ENCODE measurements at regions not wholly inside any gene's neighbourhood (a gene's known extent, or its start where the extent isn't known, plus 50 kb on each side); places are given as distances from the start of the nearest gene placed in this dataset.

DNA sequence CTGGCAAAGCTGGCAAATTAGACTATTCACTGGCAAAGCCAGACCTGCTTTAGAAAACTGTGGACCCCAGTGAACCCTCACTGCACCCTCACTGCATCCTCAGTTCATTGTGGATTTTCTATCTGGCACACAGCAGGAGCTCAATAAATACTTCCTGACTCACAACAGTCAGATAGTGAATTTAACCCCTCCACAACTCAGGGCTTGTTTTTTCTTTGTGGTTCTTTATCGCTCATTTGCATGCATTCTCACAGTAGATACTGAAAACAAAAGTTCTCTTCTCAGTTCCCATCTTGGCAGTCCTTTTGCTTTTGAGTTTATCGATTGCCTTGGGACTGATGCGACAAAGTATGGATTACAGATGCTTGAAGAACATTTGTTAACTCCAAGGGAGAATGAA is 99.8 kb downstream of the ACTL7B start:
- in situ Hi-C loops (cut with HindIII; ENCODE audit: extremely low pct_ligation_motif_present, low pct_unique_long_range_greater_than_20kb) (loop anchor here (25.0 kb wide), 1 partner anchor 319 kb away; no protein-coding TSS in a partner anchor), intact Hi-C loops (cut with micrococcal nuclease; ENCODE audit: unreplicated experiment) (loop anchor here (1.0 kb wide), 1 partner anchor 8 kb away; no protein-coding TSS in a partner anchor)
- DNase-seq (ENCODE audit: low spot score) (no peak), ATAC-seq (no peak), FAIRE-seq (no peak)
- ChIA-PET CTCF (ENCODE audit: low intra/inter-chr PET ratio, low total read pairs) (no interaction called here), POLR2A (no interaction called here)
- Histone ChIP-seq H3K9me3 (ENCODE audit: low read length) (no peaks in the 10 kb centered on the region), H3K27ac (ENCODE audit: extremely low read length, insufficient read depth, low read length) (no peak overlapping the region), H3K4me3 (replicated peaks in 1 of 3; ENCODE audit: insufficient read depth in 1 of 3, low read depth in 2 of 3, low read length in 3 of 3) (no peak overlapping the region), H3K27me3 (ENCODE audit: control insufficient read depth in 1 of 2, insufficient read depth in 2 of 2, low read length in 2 of 2) (no peaks in the 10 kb centered on the region), H3K4me1 (ENCODE audit: insufficient read depth, low read length) (no peaks in the 10 kb centered on the region), H3K36me3 (replicated peaks in 1 of 2; ENCODE audit: control insufficient read depth in 1 of 2, insufficient read depth in 2 of 2, low read length in 2 of 2) (no peaks in the 10 kb centered on the region), H3K79me2 (ENCODE audit: insufficient read depth, low read length) (no peaks in the 10 kb centered on the region), H2AFZ (ENCODE audit: low read length) (no peak overlapping the region), H3K4me2 (ENCODE audit: low read depth, low read length) (no peak overlapping the region), H3K9ac (ENCODE audit: insufficient read depth, low read depth, low read length) (no peak overlapping the region), H4K20me1 (ENCODE audit: insufficient read depth, low read length) (no peaks in the 10 kb centered on the region)
- WGBS (ENCODE audit: low lambda C conversion rate) = 34% methylated on average over 3 of the region's 3 CpGs
- TF ChIP-seq, protein P1, sequence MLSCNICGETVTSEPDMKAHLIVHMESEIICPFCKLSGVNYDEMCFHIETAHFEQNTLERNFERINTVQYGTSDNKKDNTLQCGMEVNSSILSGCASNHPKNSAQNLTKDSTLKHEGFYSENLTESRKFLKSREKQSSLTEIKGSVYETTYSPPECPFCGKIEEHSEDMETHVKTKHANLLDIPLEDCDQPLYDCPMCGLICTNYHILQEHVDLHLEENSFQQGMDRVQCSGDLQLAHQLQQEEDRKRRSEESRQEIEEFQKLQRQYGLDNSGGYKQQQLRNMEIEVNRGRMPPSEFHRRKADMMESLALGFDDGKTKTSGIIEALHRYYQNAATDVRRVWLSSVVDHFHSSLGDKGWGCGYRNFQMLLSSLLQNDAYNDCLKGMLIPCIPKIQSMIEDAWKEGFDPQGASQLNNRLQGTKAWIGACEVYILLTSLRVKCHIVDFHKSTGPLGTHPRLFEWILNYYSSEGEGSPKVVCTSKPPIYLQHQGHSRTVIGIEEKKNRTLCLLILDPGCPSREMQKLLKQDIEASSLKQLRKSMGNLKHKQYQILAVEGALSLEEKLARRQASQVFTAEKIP (CRISPR knock-in tag; IDR thresholded peaks at IDR 0.05; ENCODE audit: borderline replicate concordance) = no peak
- TF ChIP-seq ISL2 (CRISPR knock-in tag; IDR thresholded peaks at IDR 0.05) (no peak), ZNF703 (CRISPR knock-in tag; IDR thresholded peaks at IDR 0.05; ENCODE audit: borderline replicate concordance) (no peak), ZNF263 (CRISPR knock-in tag; IDR thresholded peaks at IDR 0.05) (no peak), ZNF260 (CRISPR knock-in tag; IDR thresholded peaks at IDR 0.05; ENCODE audit: borderline replicate concordance, low read depth) (no peak), ZBTB20 (CRISPR knock-in tag; IDR thresholded peaks at IDR 0.05; ENCODE audit: borderline replicate concordance, low read depth) (no peak), ZZZ3 (CRISPR knock-in tag; IDR thresholded peaks at IDR 0.05; ENCODE audit: borderline replicate concordance) (no peak), SCMH1 (CRISPR knock-in tag; IDR thresholded peaks at IDR 0.05; ENCODE audit: borderline replicate concordance) (no peak), SMAD1 (CRISPR knock-in tag; IDR thresholded peaks at IDR 0.05; ENCODE audit: borderline replicate concordance, low read depth) (no peak), ZNF354B (CRISPR knock-in tag; IDR thresholded peaks at IDR 0.05) (no peak)
- TF ChIP-seq, protein P2, sequence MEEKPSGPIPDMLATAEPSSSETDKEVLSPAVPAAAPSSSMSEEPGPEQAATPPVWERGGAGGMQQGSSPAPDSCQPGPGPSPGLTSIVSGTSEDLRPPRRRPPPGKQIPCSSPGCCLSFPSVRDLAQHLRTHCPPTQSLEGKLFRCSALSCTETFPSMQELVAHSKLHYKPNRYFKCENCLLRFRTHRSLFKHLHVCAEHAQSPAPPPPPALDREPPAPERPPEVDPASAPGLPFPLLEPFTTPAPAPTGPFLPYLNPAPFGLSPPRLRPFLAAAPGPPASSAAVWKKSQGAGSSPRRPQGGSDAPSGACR (CRISPR knock-in tag; IDR thresholded peaks at IDR 0.05) = no peak
- TF ChIP-seq, protein P3, sequence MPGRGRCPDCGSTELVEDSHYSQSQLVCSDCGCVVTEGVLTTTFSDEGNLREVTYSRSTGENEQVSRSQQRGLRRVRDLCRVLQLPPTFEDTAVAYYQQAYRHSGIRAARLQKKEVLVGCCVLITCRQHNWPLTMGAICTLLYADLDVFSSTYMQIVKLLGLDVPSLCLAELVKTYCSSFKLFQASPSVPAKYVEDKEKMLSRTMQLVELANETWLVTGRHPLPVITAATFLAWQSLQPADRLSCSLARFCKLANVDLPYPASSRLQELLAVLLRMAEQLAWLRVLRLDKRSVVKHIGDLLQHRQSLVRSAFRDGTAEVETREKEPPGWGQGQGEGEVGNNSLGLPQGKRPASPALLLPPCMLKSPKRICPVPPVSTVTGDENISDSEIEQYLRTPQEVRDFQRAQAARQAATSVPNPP (CRISPR knock-in tag; IDR thresholded peaks at IDR 0.05) = no peak
- BruUV-seq (replicated peaks) = no TSS peak

Measured in HepG2 (cell line).